ENCODE measurements at regions not wholly inside any gene's neighbourhood (a gene's known extent, or its start where the extent isn't known, plus 50 kb on each side); places are given as distances from the start of the nearest gene placed in this dataset.

DNA sequence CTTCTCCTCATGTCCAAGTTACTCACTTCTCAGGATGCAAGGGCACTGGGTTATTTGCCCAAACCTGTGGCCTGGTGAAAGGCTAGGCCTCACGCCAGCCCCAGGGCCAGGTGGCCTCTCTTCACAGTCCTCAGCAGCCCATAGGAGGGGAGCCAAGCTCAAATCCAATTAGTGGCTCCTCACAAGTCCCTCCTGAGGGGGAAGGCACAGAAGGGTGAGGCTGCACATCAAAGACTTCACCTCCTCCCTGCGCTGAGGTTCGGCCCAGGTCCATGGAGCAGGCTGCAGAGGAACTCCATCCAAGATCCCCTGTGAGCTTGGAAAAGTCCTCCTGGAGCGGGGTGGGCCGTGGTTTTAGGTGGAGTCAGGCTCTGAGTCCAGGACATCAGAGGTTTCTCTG is 320.0 kb downstream of the FOXL1 start:
- TF ChIP-seq, protein P1, sequence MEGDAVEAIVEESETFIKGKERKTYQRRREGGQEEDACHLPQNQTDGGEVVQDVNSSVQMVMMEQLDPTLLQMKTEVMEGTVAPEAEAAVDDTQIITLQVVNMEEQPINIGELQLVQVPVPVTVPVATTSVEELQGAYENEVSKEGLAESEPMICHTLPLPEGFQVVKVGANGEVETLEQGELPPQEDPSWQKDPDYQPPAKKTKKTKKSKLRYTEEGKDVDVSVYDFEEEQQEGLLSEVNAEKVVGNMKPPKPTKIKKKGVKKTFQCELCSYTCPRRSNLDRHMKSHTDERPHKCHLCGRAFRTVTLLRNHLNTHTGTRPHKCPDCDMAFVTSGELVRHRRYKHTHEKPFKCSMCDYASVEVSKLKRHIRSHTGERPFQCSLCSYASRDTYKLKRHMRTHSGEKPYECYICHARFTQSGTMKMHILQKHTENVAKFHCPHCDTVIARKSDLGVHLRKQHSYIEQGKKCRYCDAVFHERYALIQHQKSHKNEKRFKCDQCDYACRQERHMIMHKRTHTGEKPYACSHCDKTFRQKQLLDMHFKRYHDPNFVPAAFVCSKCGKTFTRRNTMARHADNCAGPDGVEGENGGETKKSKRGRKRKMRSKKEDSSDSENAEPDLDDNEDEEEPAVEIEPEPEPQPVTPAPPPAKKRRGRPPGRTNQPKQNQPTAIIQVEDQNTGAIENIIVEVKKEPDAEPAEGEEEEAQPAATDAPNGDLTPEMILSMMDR (IDR thresholded peaks at IDR 0.05), result no peak
- TF ChIP-seq POLR2A (IDR thresholded peaks at IDR 0.05), result no peak

Measured in vagina (tissue), 2 donors.